Choroid plexus epithelial cell (primary cell): ENCODE measurements at regions not wholly inside any gene's neighbourhood (a gene's known extent, or its start where the extent isn't known, plus 50 kb on each side); places are given as distances from the start of the nearest gene placed in this dataset.

ENCODE experiments used
- DNase-seq: peaks from one replicate; pipeline ENCODE4 v3.0.0-alpha.2; 2010; ENCODE audit warnings: low read depth
- H3K4me3 ChIP-seq: 2 replicates; pipeline ENCODE4 v1.5.1; 2011; ENCODE audit warnings: low read depth, mild to moderate bottlenecking, control low read depth, low read length, moderate library complexity
- CTCF ChIP-seq: conservative IDR thresholded peaks from 2 replicates; pipeline ENCODE4 v1.5.1; 2011; ENCODE audit warnings: low read depth, mild to moderate bottlenecking, control low read depth, inconsistent platforms, low read length, moderate library complexity

GRCh38 chr11:80393210-80393609 lies 952.4 kb upstream of the TENM4 start:
- H3K4me3 ChIP-seq, result no peak overlapping the region
- DNase-seq, result no peak
- no peak for TF ChIP-seq CTCF

- DNase-seq, result no peak
- TF ChIP-seq CTCF, result no peak
- H3K4me3 ChIP-seq, result no peak overlapping the region
These were observed 949.7 kb upstream of the TENM4 start for GRCh38 chr11:80390505-80390904.

GRCh38 chr11:80388536-80388935 lies 947.7 kb upstream of the TENM4 start:
- no peak for TF ChIP-seq CTCF
- no peak overlapping the region for H3K4me3 ChIP-seq
- DNase-seq, result no peak

DNA sequence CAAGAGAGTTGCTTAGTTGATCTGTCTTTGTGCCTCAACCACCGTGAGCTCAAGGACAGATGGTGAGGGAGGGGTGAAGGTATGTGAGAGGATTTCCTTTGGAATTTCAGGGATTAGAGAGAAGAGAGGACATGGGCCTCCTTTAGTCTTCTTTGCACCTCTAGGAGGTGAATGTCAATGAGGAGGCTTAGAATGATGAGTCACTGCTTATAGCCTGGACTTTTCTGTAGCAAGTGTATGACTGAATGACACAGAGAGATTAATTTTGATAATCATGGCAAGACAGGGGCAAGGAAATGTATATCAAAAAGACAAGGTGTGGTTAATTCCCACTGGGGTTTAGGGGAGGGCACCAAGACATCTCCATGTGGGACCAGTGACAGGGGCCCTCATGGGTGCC lies 947.3 kb upstream of the TENM4 start:
- DNase-seq, result no peak
- H3K4me3 ChIP-seq, result no peak overlapping the region
- TF ChIP-seq CTCF, result no peak

GRCh38 chr11:80383655-80384054 lies 942.8 kb upstream of the TENM4 start:
- H3K4me3 ChIP-seq, result no peak overlapping the region
- no peak for DNase-seq
- TF ChIP-seq CTCF, result no peak

- no peak for DNase-seq
- TF ChIP-seq CTCF, result no peak
- no peak overlapping the region for H3K4me3 ChIP-seq
These were observed 938.9 kb upstream of the TENM4 start for GRCh38 chr11:80379620-80380278.

GRCh38 chr11:80371931-80372330 lies 931.1 kb upstream of the TENM4 start:
- DNase-seq, result no peak
- no peak overlapping the region for H3K4me3 ChIP-seq
- TF ChIP-seq CTCF, result no peak
